HFF-Myc (cell line): ENCODE measurements at regions not wholly inside any gene's neighbourhood (a gene's known extent, or its start where the extent isn't known, plus 50 kb on each side); places are given as distances from the start of the nearest gene placed in this dataset.

ENCODE experiments used
- DNase-seq: peaks from one replicate; pipeline ENCODE4 v3.0.0-alpha.2; 2011; ENCODE audit warnings: low read depth; ENCODE audit errors: extremely low read depth
- H3K4me3 ChIP-seq: replicated peaks from 2 replicates; pipeline ENCODE4 v1.5.1; 2011; ENCODE audit warnings: low read depth, mild to moderate bottlenecking, control low read depth, low read length
- CTCF ChIP-seq: IDR thresholded peaks from 2 replicates; pipeline ENCODE4 v1.5.1; 2012; ENCODE audit warnings: mild to moderate bottlenecking, low read depth, low read length, control low read depth; ENCODE audit errors: missing control alignments

- TF ChIP-seq CTCF: no peak
- no peak for DNase-seq
- no peak overlapping the region for H3K4me3 ChIP-seq
These were observed 59.5 kb upstream of the HGFAC start for GRCh38 chr4:3382251-3382650.

- no peak for DNase-seq
- no peak for TF ChIP-seq CTCF
- no peak overlapping the region for H3K4me3 ChIP-seq
These were observed 57.4 kb upstream of the HGFAC start for GRCh38 chr4:3384391-3384770.

DNA sequence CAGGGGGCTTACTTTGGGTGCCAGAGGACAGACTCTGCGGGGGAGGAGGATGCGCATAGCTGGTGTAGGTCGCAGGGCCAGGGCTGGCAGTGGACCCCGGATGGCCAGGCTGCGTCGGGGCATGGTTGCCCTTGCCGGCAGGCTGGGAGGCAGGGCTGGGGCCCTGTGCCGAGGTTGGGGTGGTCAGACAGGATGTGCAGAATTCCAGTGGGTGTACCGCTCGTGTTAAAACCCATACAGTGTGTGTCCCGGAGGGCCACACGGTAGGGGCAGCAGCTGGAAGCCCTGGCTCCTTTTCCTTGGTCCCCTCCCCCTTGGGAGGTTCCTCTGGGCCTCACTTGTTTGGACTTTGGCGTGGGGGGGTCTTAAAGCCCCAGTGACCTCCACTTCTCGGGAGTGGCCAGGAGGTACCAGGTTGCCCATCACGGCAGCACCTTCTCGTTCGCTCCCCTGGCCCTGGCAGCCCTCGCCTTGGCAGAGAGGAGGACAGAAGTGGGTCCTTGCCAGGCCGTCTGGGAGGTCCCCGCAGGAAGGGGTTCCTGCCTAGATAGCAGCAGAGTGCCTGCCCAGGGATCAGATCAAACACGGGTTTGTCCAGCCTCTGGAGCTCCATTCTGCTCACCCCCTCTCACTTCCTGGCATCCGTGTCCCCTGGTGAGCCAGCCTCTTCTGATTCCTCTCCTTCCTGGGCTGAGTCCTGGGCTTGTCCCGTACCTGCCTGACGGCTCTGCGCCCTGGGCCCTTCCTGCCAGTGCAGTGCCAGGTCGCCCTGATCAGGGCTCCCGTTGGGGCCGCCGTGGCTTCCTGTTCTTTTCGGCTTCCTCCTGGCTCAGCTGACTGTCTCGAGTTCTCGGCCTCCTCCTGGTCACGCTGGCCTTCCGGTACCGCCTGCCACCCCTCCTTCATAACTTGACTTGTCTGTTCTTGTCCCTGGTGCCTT, 56.7 kb upstream of the HGFAC start:
- no peak for TF ChIP-seq CTCF
- H3K4me3 ChIP-seq: no peak overlapping the region

GRCh38 chr4:3385711-3386420, 55.9 kb upstream of the HGFAC start:
- H3K4me3 ChIP-seq: no peak overlapping the region
- no peak for TF ChIP-seq CTCF
- DNase-seq: no peak

More for the DNA sequence above, 56.7 kb upstream of the HGFAC start:
- no peak for DNase-seq

DNA sequence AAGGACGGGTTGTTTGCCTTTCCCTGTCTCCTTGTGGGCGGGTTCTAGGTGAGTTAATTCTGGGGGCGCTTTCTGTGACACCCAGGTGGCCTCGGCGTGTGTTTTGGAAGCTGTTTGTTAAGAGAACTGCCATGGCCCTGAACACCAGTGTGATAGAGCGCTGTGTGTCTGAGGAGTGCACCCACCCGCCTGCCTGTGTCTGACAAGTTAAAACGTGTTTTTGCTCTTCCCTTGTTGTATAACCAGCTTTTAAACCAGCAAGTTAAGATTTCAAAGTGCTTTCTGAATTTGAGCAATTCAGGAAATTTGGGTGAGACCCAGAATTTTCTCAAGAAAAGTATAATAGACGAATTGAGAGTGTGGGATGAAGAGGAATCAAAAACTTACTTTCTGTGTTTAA, 55.2 kb upstream of the HGFAC start:
- no peak overlapping the region for H3K4me3 ChIP-seq
- DNase-seq: no peak
- no peak for TF ChIP-seq CTCF

DNA sequence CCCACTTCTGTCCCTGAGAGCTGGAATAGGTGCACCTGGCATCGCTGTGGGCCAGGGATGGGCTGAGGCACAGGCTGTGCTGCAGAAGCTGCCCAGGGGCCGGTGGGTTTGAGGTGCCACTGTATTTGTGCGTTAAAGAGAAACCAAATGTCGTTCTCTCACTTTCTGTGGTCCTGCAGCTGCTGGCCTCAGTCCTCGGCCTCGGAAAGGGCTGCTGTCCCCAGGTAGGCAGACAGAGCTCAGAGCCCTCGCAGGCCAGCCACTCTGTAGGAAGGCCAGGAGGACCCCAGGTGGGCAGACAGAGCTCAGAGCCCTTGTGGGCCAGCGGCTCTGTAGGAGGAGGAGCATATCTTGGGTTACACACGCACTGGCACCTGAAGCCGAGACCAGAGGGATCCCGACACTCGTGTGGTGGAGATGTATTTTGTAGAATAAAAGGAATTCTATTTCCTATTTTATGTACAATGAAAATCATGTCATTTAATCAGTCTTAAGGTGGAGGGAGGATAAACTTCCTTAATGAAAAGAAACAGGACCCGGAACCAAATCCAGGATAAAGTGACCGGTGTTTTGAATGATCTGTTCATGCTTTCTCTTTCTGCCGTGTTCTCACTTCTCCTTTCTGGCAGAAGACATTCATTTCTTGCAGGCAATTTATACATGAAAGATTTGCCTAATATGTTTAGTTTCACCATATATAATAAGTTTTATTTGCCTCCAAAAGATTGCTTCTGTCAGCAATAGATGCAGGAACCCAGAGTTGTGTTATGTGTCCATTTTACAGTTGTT, 54.4 kb upstream of the HGFAC start:
- no peak overlapping the region for H3K4me3 ChIP-seq
- DNase-seq: no peak
- no peak for TF ChIP-seq CTCF
